Fibroblast of lung (primary cell): ENCODE measurements at regions not wholly inside any gene's neighbourhood (a gene's known extent, or its start where the extent isn't known, plus 50 kb on each side); places are given as distances from the start of the nearest gene placed in this dataset.

Experiments
- CTCF ChIP-seq, 2 donors: IDR thresholded peaks in 1 of 2; conservative IDR thresholded peaks in 1 of 2; 1 replicate in 1 of 2; 2 replicates in 1 of 2; pipeline ENCODE4 v1.5.1; 2011 to 2012; ENCODE audit warnings: low read length in 2 of 2, control low read depth in 1 of 2, inconsistent platforms in 1 of 2, low read depth in 1 of 2, mild to moderate bottlenecking in 1 of 2
- EZH2 ChIP-seq: IDR thresholded peaks from 2 replicates; pipeline ENCODE4 v1.5.1; 2012; ENCODE audit warnings: low read length, control low read depth, mild to moderate bottlenecking; ENCODE audit errors: missing control alignments

GRCh38 chr5:89628876-89629635 is 746.1 kb upstream of the MEF2C start:
- TF ChIP-seq CTCF (conservative IDR thresholded peaks at IDR 0.05 in 1 of 2, IDR thresholded peaks at IDR 0.05 in 1 of 2; ENCODE audit: low read depth in 1 of 2, low read length in 2 of 2) = no peak
- TF ChIP-seq EZH2 = no peak
